Smooth muscle cell (in vitro differentiated cells): ENCODE measurements at regions not wholly inside any gene's neighbourhood (a gene's known extent, or its start where the extent isn't known, plus 50 kb on each side); places are given as distances from the start of the nearest gene placed in this dataset.

ENCODE experiments used
- DNase-seq: peaks from one replicate; lab custom pipeline; 2025; ENCODE audit not compliant: unreplicated experiment; lab: John Stamatoyannopoulos, UW
- H2AFZ ChIP-seq: fragments of 200-600 bp; sonication (generic); 2 replicates; pipeline ENCODE4 v1.6.0; 2016; ENCODE audit warnings: antibody characterized with exemption, low read depth, mild to moderate bottlenecking
- H3F3A ChIP-seq: fragments of 200-600 bp; sonication (generic); 2 replicates; pipeline ENCODE4 v1.6.0; 2017; ENCODE audit warnings: antibody characterized with exemption, low read depth
- H3K27ac ChIP-seq: fragments of 200-600 bp; sonication (generic); 2 replicates; pipeline ENCODE4 v1.5.1; 2016; ENCODE audit warnings: low read depth, mild to moderate bottlenecking
- H3K27me3 ChIP-seq: fragments of 200-600 bp; sonication (generic); 2 replicates; pipeline ENCODE4 v1.6.1; 2016; ENCODE audit warnings: low read depth, mild to moderate bottlenecking
- H3K36me3 ChIP-seq: fragments of 200-600 bp; sonication (generic); 2 replicates; pipeline ENCODE4 v1.5.1; 2016; ENCODE audit warnings: low read depth
- H3K4me1 ChIP-seq: fragments of 200-600 bp; sonication (generic); 2 replicates; pipeline ENCODE4 v1.5.1; 2016; ENCODE audit warnings: low read depth
- H3K4me2 ChIP-seq: fragments of 200-600 bp; sonication (generic); 2 replicates; pipeline ENCODE4 v1.6.0; 2016; ENCODE audit warnings: mild to moderate bottlenecking
- H3K4me3 ChIP-seq: fragments of 200-600 bp; sonication (generic); 2 replicates; pipeline ENCODE4 v1.5.1; 2016; ENCODE audit warnings: mild to moderate bottlenecking
- H3K79me2 ChIP-seq: fragments of 200-600 bp; sonication (generic); 2 replicates; pipeline ENCODE4 v1.6.0; 2016; ENCODE audit warnings: low read depth, mild to moderate bottlenecking
- H3K9ac ChIP-seq: fragments of 200-600 bp; sonication (generic); 2 replicates; pipeline ENCODE4 v1.6.0; 2016; ENCODE audit warnings: low read depth
- H3K9me3 ChIP-seq: fragments of 200-600 bp; sonication (generic); replicated peaks from 2 replicates; pipeline ENCODE4 v1.5.1; 2016; ENCODE audit warnings: low read depth
- H4K20me1 ChIP-seq: fragments of 200-600 bp; sonication (generic); 2 replicates; pipeline ENCODE4 v1.6.0; 2016; ENCODE audit warnings: low read depth
- CTCF ChIP-seq: fragments of 200-600 bp; sonication (generic); IDR thresholded peaks from 2 replicates; pipeline ENCODE4 v1.5.1; 2017; ENCODE audit warnings: borderline replicate concordance, mild to moderate bottlenecking, antibody characterized with exemption; ENCODE audit not compliant: insufficient read depth, poor library complexity, severe bottlenecking
- WGBS: methylation state at CpG from one replicate; pipeline ENCODE4 v1.1.7; 2016; ENCODE audit warnings: low lambda C conversion rate; 5-methylcytosine and 5-hydroxymethylcytosine counted together

- H3K9me3 ChIP-seq = no peaks in the 10 kb centered on the region
- WGBS = 96% methylated on average over 4 of the region's 4 CpGs
These were observed 511.8 kb upstream of the API5 start for GRCh38 chr11:42800041-42800440.

GRCh38 chr11:42802201-42802899 lies 509.4 kb upstream of the API5 start:
- no peak for TF ChIP-seq CTCF
- 67% methylated on average over 6 of the region's 6 CpGs for WGBS
- no peak overlapping the region for H3K4me2 ChIP-seq

More at GRCh38 chr11:42800041-42800440, 511.8 kb upstream of the API5 start:
- no peaks in the 10 kb centered on the region for H3K79me2 ChIP-seq
- no peak for DNase-seq
- no peak for TF ChIP-seq CTCF
- H3F3A ChIP-seq = no peaks in the 10 kb centered on the region
- no peak overlapping the region for H3K4me3 ChIP-seq
- H3K9ac ChIP-seq = no peak overlapping the region
- H3K4me1 ChIP-seq = no peaks in the 10 kb centered on the region
- H2AFZ ChIP-seq = no peak overlapping the region
- no peak overlapping the region for H3K27ac ChIP-seq
- H3K36me3 ChIP-seq = no peaks in the 10 kb centered on the region
- H4K20me1 ChIP-seq = no peaks in the 10 kb centered on the region
- H3K27me3 ChIP-seq = no peaks in the 10 kb centered on the region
- no peak overlapping the region for H3K4me2 ChIP-seq

GRCh38 chr11:42806191-42806590 lies 505.6 kb upstream of the API5 start:
- H3K4me3 ChIP-seq = no peak overlapping the region
- no peaks in the 10 kb centered on the region for H3K27me3 ChIP-seq
- H3K4me2 ChIP-seq = no peak overlapping the region
- no peak overlapping the region for H3K9ac ChIP-seq
- H3F3A ChIP-seq = no peaks in the 10 kb centered on the region
- no peaks in the 10 kb centered on the region for H4K20me1 ChIP-seq
- no peaks in the 10 kb centered on the region for H3K4me1 ChIP-seq
- no peak overlapping the region for H2AFZ ChIP-seq
- no peaks in the 10 kb centered on the region for H3K36me3 ChIP-seq
- no peaks in the 10 kb centered on the region for H3K9me3 ChIP-seq
- no peaks in the 10 kb centered on the region for H3K79me2 ChIP-seq
- 75% methylated on average over 2 of the region's 2 CpGs for WGBS
- no peak for TF ChIP-seq CTCF
- H3K27ac ChIP-seq = no peak overlapping the region
- DNase-seq = no peak

More at GRCh38 chr11:42802201-42802899, 509.4 kb upstream of the API5 start:
- Histone ChIP-seq H3F3A (no peaks in the 10 kb centered on the region), H4K20me1 (no peaks in the 10 kb centered on the region), H3K4me1 (no peaks in the 10 kb centered on the region), H3K27me3 (no peaks in the 10 kb centered on the region), H3K27ac (no peak overlapping the region), H3K36me3 (no peaks in the 10 kb centered on the region), H3K9ac (no peak overlapping the region), H3K4me3 (no peak overlapping the region), H3K79me2 (no peaks in the 10 kb centered on the region), H3K9me3 (no peaks in the 10 kb centered on the region), H2AFZ (no peak overlapping the region)
- DNase-seq = no peak

GRCh38 chr11:42812361-42812760 lies 499.4 kb upstream of the API5 start:
- no peak overlapping the region for H3K4me3 ChIP-seq
- H2AFZ ChIP-seq = no peak overlapping the region

More at GRCh38 chr11:42812361-42812760, 499.4 kb upstream of the API5 start:
- Histone ChIP-seq H4K20me1 (no peaks in the 10 kb centered on the region), H3K9ac (no peak overlapping the region), H3K4me1 (no peaks in the 10 kb centered on the region), H3K9me3 (no peaks in the 10 kb centered on the region), H3K27ac (no peak overlapping the region), H3K27me3 (no peaks in the 10 kb centered on the region), H3K79me2 (no peaks in the 10 kb centered on the region), H3K36me3 (no peaks in the 10 kb centered on the region), H3F3A (no peaks in the 10 kb centered on the region), H3K4me2 (no peak overlapping the region)
- no peak for TF ChIP-seq CTCF
- no peak for DNase-seq
- 56% methylated on average over 1 of the region's 1 CpG for WGBS
